NT2/D1 (cell line): ENCODE measurements at regions not wholly inside any gene's neighbourhood (a gene's known extent, or its start where the extent isn't known, plus 50 kb on each side); places are given as distances from the start of the nearest gene placed in this dataset.

Source experiments
- SUZ12 ChIP-seq: IDR thresholded peaks from 2 replicates; pipeline ENCODE4 v1.6.1; 2011; ENCODE audit not compliant: insufficient read length, insufficient read depth; ENCODE audit errors: extremely low read depth
- YY1 ChIP-seq: IDR thresholded peaks from 2 replicates; pipeline ENCODE4 v1.6.1; 2011; ENCODE audit not compliant: insufficient read length, insufficient read depth
- ZNF274 ChIP-seq: IDR thresholded peaks from 2 replicates; pipeline ENCODE4 v1.6.1; 2011; ENCODE audit warnings: mild to moderate bottlenecking, low read depth, low read length

DNA sequence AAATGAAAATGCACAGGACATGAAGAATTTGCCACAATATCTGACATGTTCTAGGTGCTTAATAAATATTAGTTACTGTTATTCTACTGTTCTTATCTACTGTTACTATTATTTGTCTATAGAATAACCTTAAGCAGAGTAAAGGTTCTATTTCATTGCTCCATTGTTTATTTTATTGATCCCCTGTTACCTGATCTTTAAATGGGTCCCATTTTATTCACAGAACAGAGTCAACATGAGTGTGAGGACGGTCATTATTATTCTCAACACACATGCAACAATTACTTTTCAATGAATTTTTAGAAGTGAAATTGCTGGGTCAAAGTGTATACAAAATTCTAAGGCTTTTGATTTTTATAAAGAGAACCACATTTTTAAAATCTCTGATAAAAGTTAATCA is 186.9 kb downstream of the AHR start:
- no peak for TF ChIP-seq YY1
- TF ChIP-seq ZNF274 = no peak
- no peak for TF ChIP-seq SUZ12
